HepG2 (cell line): ENCODE measurements at regions not wholly inside any gene's neighbourhood (a gene's known extent, or its start where the extent isn't known, plus 50 kb on each side); places are given as distances from the start of the nearest gene placed in this dataset.

Experiments
- ATAC-seq: fragments of 200-7000 bp; cut with Tn5 transposase; 3 replicates; pipeline ENCODE4 v1.9.1; 2020; ENCODE audit warnings: mild to moderate bottlenecking, moderate library complexity
- BruUV-seq: library from RNA; stranded (reverse); fragments of 400-500 nt; replicated peaks from 2 replicates; lab custom pipeline; 2021; lab: Mats Ljungman, UMichigan
- CTCF ChIA-PET: fragments of 300-600 bp; formaldehyde crosslinking; extraction: SDS; loops from one replicate; lab custom pipeline; 2021; ENCODE audit warnings: low total read pairs, inconsistent platforms, low intra/inter-chr PET ratio; lab: Yijun Ruan, JAX
- POLR2A ChIA-PET: fragments of 350-600 bp; sonication (Branson Sonifier 250); formaldehyde crosslinking; loops from one replicate; lab custom pipeline; 2020; ENCODE audit warnings: antibody characterized with exemption, inconsistent platforms; lab: Yijun Ruan, JAX
- DNase-seq: peaks from one replicate; pipeline ENCODE4 v3.0.0-alpha.2; 2015; ENCODE audit warnings: low spot score
- FAIRE-seq: peaks from 3 replicates; lab custom pipeline; 2011; peaks lifted over from hg19 to GRCh38; lab: Jason Lieb, UNC
- H2AFZ ChIP-seq: one replicate; pipeline ENCODE4 v1.6.1; 2011; ENCODE audit warnings: low read length, inconsistent platforms
- H3K27ac ChIP-seq: fragments of 300-600 bp; 3 replicates; pipeline ENCODE4 v1.8.0; 2011; ENCODE audit warnings: mixed run types, mild to moderate bottlenecking, mixed read lengths, low read length, inconsistent platforms; ENCODE audit not compliant: insufficient read depth; ENCODE audit errors: extremely low read length
- H3K27me3 ChIP-seq, 2 experiments: fragments of 200-600 bp in 1 of 2; 2 replicates in 1 of 2; 3 replicates in 1 of 2; pipeline versions ENCODE4 v1.6.0 to v1.8.0; 2011; ENCODE audit warnings: low read length in 2 of 2, mild to moderate bottlenecking in 2 of 2, moderate library complexity in 2 of 2, inconsistent platforms in 1 of 2; ENCODE audit not compliant: insufficient read depth in 2 of 2, control insufficient read depth in 1 of 2
- H3K36me3 ChIP-seq, 2 experiments: fragments of 200-600 bp in 1 of 2; replicated peaks in 1 of 2; 2 replicates in 1 of 2; 3 replicates in 1 of 2; pipeline versions ENCODE4 v1.5.1 to v1.8.0; 2011; ENCODE audit warnings: low read length in 2 of 2, inconsistent platforms in 1 of 2; ENCODE audit not compliant: insufficient read depth in 2 of 2, control insufficient read depth in 1 of 2
- H3K4me1 ChIP-seq: 2 replicates; pipeline ENCODE4 v1.5.1; 2012; ENCODE audit warnings: low read length, inconsistent platforms; ENCODE audit not compliant: insufficient read depth
- H3K4me2 ChIP-seq: 2 replicates; pipeline ENCODE4 v1.6.0; 2011; ENCODE audit warnings: low read depth, low read length, inconsistent platforms
- H3K4me3 ChIP-seq, 3 experiments: fragments of 200-600 bp in 1 of 3; sonication (generic), shearing (Covaris generic) in 1 of 3; replicated peaks in 1 of 3; 2 replicates each; pipeline ENCODE4 v1.5.1; 2011 to 2016; ENCODE audit warnings: low read length in 3 of 3, inconsistent platforms in 2 of 3, low read depth in 2 of 3, mild to moderate bottlenecking in 2 of 3, control low read depth in 1 of 3, mixed read lengths in 1 of 3; ENCODE audit not compliant: insufficient read depth in 1 of 3
- H3K79me2 ChIP-seq: one replicate; pipeline ENCODE4 v1.6.1; 2011; ENCODE audit warnings: low read length, inconsistent platforms; ENCODE audit not compliant: insufficient read depth
- H3K9ac ChIP-seq: 2 replicates; pipeline ENCODE4 v1.6.0; 2011; ENCODE audit warnings: mild to moderate bottlenecking, low read depth, low read length, inconsistent platforms; ENCODE audit not compliant: insufficient read depth
- H3K9me3 ChIP-seq: 2 replicates; pipeline ENCODE4 v1.5.1; 2012; ENCODE audit warnings: mild to moderate bottlenecking, low read length
- H4K20me1 ChIP-seq: 2 replicates; pipeline ENCODE4 v1.6.0; 2011; ENCODE audit warnings: inconsistent platforms, mild to moderate bottlenecking, low read length, moderate library complexity; ENCODE audit not compliant: insufficient read depth
- PRDM15 ChIP-seq: sonication (generic); formaldehyde crosslinking; IDR thresholded peaks from 2 replicates; pipeline ENCODE4 v1.4.0; 2020; ENCODE audit warnings: missing genetic modification reagents
- SRF ChIP-seq: IDR thresholded peaks from 2 replicates; pipeline ENCODE4 v1.6.1; 2011; ENCODE audit warnings: mild to moderate bottlenecking, low read depth, low read length, moderate library complexity
- TFDP2 ChIP-seq: sonication (generic); formaldehyde crosslinking; IDR thresholded peaks from 2 replicates; pipeline ENCODE4 v1.4.0; 2020; ENCODE audit warnings: missing genetic modification reagents
- ZMYM2 ChIP-seq: sonication (generic); formaldehyde crosslinking; IDR thresholded peaks from 2 replicates; pipeline ENCODE4 v1.8.0; 2022; ENCODE audit warnings: mild to moderate bottlenecking, missing genetic modification reagents
- ZNF431 ChIP-seq: sonication (generic); formaldehyde crosslinking; IDR thresholded peaks from 2 replicates; pipeline ENCODE4 v1.9.0; 2022; ENCODE audit warnings: missing genetic modification reagents, low read depth, mild to moderate bottlenecking, borderline replicate concordance
- ZNF598 ChIP-seq: sonication (generic); formaldehyde crosslinking; IDR thresholded peaks from 2 replicates; pipeline ENCODE4 v1.5.1; 2020; ENCODE audit warnings: mild to moderate bottlenecking, missing genetic modification reagents, borderline replicate concordance
- ZNF710 ChIP-seq: sonication (generic); formaldehyde crosslinking; IDR thresholded peaks from 2 replicates; pipeline ENCODE4 v1.5.0; 2020; ENCODE audit warnings: mild to moderate bottlenecking, missing genetic modification reagents, borderline replicate concordance
- WGBS: methylation state at CpG from one replicate; pipeline ENCODE4 v1.1.6; 2017; ENCODE audit warnings: low lambda C conversion rate; 5-methylcytosine and 5-hydroxymethylcytosine counted together
- in situ Hi-C: cut with HindIII; loops from 2 replicates; pipeline ENCODE4 v1.10.0; 2017; ENCODE audit warnings: low pct_unique_long_range_greater_than_20kb; ENCODE audit not compliant: extremely low pct_ligation_motif_present
- intact Hi-C: fragments of 100-400 bp; cut with micrococcal nuclease; formaldehyde crosslinking; loops from one replicate; pipeline ENCODE4 v1.10.0; 2022; ENCODE audit not compliant: unreplicated experiment

GRCh38 chr13:30037306-30037705, 186.9 kb upstream of the UBL3 start:
- Histone ChIP-seq H3K9me3 (no peaks in the 10 kb centered on the region), H3K4me3 (no peak overlapping the region), H3K79me2 (no peaks in the 10 kb centered on the region), H3K9ac (no peak overlapping the region), H3K27me3 (peaks cover 0 to 6% of the 10 kb centered on the region in 2 experiments; a peak in 2 of 5 replicates), H2AFZ (no peak overlapping the region), H3K4me1 (no peaks in the 10 kb centered on the region), H3K4me2 (no peak overlapping the region), H3K27ac (no peak overlapping the region), H4K20me1 (no peaks in the 10 kb centered on the region), H3K36me3 (no peaks in the 10 kb centered on the region)
- BruUV-seq: no TSS peak
- POLR2A ChIA-PET: no interaction called here
- FAIRE-seq (no peak), DNase-seq (no peak), ATAC-seq (no peak)
- 21% methylated on average over 6 of the region's 6 CpGs for WGBS
- CTCF ChIA-PET: no interaction called here
- TF ChIP-seq ZNF598 (CRISPR knock-in tag) (no peak), TFDP2 (CRISPR knock-in tag) (no peak), ZMYM2 (CRISPR knock-in tag) (no peak), ZNF710 (CRISPR knock-in tag) (no peak), PRDM15 (CRISPR knock-in tag) (peak; percentile 93), ZNF431 (CRISPR knock-in tag) (no peak), SRF (no peak)
- in situ Hi-C loops: no loop called here
- intact Hi-C loops: no loop called here
